ENCODE measurements at regions not wholly inside any gene's neighbourhood (a gene's known extent, or its start where the extent isn't known, plus 50 kb on each side); places are given as distances from the start of the nearest gene placed in this dataset.

DNA sequence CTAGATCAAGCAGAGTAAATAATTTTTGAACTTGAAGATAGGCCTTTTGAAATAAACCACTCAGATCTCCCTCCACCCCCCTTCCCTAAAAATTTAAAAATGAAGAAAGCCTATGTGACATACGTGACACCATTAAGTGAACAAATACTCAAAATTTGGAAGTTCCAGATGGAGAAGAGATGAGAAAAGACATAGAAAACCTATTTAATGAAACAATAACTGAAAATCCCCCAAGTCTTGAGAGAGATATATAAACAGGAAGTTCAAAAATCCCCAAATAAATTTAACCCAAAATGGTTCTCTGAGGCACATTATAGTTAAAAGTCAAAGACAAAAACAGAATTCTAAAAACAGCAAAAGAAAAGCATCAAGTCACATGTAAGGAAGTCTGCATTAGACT lies 428.6 kb downstream of the PSAT1 start:
- DNase-seq (ENCODE audit: low spot score) = no peak

DNA sequence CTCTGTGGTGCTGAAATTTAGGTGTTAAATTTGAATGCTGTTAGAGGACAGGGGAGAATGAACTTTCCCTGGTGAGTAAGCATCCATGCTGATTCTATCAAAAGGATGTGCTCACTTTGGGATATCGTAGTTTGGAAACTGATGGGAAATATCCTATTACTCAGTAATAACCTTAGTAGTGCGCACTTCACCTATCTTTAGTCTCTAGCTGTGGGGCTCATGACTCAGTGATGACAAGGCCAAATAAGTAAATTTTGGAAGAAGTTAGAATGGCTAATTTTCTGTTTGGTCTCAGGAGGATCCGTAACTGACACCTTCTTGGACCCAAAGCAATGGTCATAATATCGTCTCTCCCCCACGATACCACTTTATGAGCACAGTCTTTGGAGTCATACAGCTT lies 448.4 kb downstream of the PSAT1 start:
- no peak for DNase-seq (ENCODE audit: low spot score)

DNA sequence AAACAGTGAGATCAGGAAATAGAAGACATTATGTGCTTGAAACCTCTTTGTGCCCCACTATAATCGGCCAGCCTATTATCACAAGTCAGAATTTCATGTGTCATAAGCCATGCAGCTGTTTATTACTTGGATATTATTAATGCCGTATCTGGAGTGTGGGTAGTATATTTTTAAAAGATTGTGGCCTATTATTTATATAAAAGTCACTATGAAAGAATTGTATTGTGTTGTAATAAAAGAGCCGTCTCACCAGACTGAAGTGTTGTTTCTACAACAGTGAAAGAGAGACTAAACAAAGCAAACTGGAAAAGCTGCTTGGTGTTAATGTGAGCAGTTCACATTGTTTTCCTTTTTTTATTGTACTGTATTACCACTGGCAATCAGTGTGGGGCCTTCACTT lies 449.1 kb downstream of the PSAT1 start:
- DNase-seq (ENCODE audit: low spot score) = no peak

DNA sequence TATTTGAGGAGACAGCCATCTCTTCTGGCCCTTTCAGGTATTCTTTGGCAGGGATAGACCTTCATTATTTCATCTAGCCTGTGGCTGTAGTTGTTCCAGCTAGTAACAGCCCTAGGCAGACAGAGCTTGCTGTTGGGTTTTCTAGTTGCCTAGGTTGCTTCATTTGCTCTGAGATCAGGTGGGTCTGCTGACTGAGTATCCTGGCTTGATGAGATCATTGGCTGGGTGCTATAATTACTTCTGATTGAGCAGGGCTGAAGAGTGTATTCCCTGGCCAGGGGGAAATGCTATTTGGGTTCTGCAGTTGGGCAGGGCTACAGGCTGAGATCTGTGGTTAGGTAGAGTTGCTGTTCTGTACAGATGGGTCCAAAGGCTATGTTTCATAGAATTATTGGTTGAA lies 456.1 kb downstream of the PSAT1 start:
- no peak for DNase-seq (ENCODE audit: low spot score)

DNA sequence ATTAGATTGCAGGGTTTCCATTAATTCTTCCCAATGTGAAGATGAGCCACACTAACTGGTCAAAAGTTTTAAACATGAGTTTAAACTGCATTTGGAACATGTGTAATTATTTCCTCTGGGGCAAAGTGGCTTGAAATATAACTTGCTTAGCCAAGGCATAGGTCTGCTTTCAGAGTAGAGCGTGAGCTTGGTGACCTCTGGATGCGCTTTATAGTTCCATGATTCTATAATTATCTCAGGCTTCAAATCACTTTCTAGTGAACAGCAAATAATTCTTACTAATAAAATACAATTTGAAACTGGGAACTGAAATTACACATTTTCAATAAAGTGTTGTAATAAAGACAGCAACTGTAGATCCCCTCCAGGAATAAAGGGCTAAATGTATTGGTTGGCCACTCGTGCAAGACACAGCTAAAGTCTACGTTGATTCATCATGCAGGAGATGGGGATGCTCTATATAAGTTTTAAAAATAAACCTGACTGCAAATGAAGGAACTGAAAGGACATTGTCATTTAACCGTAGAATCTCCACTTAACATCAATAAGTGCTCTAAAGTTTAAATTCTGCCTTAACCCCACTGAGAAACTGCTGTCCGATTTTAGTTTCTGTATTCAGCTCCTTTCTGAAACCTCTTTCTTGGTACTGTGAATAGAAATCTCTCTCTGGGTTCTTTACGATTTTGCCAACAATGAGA lies 460.0 kb downstream of the PSAT1 start:
- DNase-seq (ENCODE audit: low spot score) = no peak

DNA sequence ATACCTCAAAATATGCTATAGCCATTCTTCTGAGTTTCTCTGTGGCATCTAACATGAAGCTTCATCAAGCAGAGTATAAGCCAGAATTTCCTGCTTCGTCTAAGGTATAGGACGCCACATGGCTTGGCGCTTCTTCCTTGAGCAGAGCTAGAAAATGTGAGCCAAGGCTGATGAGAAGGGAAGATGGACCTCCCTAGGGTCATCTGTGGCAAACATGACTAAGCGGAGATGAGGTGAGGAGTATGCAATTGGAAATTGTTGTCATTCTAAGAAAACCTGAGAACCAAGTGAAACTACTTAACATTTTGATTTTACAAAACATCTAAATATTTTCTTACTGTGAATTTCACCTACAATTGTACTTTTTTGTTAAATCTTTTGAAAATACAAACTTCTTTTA lies 466.5 kb downstream of the PSAT1 start:
- DNase-seq (ENCODE audit: low spot score) = no peak

DNA sequence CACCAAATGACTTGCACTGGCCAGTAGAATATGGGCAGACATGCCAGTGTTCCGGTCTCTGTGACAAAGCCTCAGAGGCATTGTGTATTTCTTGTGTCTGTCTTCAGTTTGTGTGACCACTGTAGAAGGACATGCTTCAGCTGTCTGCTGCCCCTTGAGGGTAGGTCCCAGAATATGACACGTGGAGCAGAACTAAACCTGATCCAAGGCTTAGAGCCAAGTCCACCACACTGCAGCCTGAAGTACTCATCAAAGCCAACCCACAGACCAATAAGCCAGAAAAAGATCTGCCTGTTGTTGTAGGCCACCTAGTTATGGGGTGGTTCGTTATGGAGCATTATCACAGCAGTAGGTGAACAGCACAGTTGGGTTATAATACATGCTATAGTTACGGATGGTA lies 468.9 kb downstream of the PSAT1 start:
- no peak for DNase-seq (ENCODE audit: low spot score)

DNA sequence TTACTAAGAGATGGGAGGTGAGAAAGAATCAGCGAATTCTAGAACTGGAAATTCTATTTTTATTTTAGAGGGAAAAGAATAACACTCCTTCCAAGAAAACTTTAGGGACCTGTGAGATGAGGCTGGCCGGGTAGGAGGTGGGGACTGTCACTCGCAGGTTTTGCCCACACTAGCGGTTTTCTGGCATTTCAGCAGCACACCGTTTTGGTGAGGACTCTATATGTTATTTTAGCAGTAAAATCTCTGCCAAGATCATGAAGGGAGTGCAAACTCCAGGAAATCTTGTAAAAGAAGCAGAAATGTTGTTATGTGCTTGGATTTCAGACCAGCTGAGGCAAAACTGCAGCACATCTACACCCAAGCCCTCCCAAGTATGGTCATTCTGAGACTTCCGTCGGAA lies 470.6 kb downstream of the PSAT1 start:
- DNase-seq (ENCODE audit: low spot score) = no peak

DNA sequence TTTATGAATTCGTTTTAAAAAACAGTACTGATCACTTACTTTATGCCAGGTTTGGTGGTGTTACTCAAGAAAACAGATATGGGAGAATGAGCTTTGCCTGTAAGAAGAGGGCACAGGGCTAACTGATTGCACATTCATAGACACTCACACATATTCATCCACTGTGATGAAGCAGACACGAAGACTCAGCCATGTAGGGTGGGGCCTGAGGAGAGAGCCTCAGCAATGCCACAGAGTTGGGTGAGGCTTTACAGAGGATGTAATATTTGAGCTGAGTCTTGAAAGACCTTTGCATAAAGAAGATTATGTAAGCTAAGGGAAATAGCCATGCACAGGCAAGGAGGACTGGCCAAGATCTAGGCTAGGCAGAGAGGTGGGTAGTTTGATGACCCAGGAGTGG lies 472.8 kb downstream of the PSAT1 start:
- DNase-seq (ENCODE audit: low spot score) = no peak

DNA sequence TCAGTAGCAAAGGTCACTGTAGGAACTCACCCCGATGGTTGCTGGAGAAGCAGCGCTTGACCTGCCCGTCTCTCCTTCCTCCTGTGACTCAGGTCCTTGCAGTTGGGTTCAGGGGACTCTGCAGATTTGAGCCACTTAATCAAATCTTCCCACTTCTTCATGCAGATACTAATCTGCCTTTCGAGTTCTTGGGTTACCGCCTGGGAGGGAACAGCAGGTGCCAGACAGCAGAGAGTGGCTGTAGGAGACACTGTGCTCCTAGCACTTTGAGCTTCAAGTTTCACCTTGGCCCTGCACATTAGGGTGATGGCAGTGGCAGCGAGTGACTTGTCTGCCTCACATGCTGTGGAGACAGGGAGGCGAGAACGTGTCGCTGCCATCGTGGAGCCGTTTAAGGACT lies 478.3 kb downstream of the PSAT1 start:
- DNase-seq (ENCODE audit: low spot score) = no peak

DNA sequence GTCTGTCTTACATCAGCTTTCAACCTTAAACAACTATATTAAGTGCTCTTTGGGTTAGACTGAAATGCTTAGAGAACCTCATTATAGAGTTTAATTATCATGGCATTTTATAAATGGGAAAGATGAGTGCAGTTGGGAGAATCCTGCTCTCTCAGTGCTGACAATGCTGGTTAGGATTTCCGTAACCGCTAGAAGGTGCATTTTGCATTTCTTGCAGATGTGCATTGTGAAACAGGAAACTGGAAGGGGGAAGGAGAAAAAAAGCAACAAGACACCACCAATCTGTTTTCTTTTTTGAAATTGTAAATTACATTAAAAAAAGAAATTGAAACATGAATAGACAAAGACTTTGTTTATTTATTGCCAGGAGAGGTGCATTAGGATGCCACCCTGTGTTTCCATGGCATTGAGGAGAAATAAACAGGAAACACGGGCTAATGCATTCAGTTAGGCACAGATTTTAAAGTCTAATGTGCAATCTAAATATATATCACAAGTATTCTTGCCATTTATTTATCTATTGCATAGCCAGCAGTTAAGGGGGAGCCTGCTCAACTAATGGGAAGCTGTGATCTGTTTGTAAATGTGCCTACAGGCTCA lies 478.9 kb downstream of the PSAT1 start:
- no peak for DNase-seq (ENCODE audit: low spot score)

DNA sequence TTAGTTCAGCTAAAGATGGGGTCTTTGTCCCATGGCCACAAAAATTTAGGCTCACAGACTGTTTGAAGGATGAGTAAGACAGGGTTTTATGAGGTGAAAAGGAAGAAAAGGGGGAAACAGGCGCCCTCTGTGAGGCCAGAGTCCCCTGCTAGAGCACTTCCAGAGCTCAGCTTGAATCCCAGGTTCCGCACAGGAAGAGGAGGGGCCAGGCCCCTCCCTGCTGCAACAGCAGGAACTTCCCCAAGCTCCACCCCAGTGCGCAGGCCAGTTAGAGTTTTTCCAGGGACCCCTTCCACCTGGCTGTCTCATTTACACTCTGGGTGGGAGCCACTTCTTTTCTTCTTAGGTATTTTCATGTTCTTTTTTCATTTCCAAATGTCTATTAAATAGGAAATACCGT lies 480.8 kb downstream of the PSAT1 start:
- DNase-seq (ENCODE audit: low spot score) = no peak

DNA sequence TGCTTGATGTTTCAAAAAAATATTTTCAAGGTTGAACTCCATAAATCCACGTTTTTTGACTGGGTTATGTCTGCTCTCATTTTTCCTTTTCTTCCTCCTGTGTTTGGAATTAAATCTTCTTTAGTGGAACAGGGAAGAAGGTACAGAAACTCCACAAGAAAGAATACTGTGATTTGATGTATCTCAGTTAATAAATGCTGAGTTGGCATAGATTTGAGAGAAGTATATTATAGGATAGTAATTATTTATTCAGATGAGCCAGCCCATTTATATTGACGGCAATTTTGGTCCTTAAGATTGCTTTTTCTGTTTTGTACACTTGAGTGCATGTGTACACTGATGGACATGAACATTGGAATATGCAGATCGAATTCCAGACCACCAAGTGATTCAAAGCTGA lies 481.4 kb downstream of the PSAT1 start:
- no peak for DNase-seq (ENCODE audit: low spot score)

DNA sequence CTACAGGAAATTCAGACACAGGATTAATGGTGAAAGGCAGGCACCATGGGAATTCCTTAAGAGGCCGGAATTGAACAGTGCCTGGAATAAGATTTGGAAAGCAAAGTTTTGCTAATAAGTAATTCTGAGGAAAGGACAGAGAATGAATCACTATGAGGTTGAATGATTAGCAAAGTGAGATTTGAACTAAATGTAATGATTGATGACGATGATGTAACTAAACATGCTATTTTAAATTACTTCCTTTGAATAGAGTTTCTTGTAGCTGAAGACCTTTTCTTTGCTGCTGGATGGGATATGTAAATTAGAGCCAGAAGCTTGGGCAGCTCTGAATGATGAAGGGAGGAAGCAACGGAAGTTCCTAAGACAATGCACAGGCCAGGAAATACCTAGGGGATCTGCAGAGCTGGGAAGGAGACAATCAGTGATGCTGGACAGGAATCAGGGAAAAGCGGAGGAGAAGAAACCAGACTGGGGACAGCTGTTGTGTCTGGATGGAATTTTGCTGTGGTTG lies 482.0 kb downstream of the PSAT1 start:
- DNase-seq (ENCODE audit: low spot score) = no peak

DNA sequence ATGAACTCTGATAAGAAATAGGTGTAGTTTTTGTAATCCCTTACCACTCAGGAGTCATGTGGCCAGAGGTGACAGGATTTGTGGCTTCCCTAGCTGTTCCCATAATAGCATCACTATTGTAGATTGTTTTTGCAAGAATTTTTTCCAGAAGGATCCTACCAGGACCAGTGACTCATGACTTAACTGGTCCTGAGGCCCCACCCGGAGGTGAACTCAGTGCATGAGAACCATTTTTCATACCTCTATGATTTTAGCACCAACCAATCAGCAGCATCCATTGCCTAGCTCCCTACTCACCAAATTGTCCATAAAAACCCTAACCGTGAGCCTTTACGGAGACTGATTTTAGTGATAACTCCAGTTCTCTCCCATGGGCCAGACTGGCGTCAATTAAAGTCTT lies 484.8 kb downstream of the PSAT1 start:
- DNase-seq (ENCODE audit: low spot score) = no peak

DNA sequence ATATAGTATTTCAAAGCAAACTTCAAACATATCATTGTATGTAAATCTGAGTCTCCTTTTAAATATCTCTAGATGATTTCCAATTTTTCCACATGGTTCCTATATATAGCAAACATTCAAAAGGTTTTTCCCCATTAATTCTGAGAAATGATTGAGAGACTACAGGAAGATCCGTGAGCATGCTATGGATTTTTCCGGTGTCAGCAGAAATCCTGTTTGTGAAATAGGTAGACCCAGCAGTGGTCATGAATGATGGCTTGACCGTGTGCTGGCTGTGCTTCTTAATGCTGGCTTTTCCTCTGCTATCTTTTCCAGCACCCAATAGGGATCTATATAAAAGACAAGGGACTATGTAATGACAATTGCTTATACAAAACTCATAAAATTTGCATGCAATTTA lies 485.3 kb downstream of the PSAT1 start:
- no peak for DNase-seq (ENCODE audit: low spot score)

DNA sequence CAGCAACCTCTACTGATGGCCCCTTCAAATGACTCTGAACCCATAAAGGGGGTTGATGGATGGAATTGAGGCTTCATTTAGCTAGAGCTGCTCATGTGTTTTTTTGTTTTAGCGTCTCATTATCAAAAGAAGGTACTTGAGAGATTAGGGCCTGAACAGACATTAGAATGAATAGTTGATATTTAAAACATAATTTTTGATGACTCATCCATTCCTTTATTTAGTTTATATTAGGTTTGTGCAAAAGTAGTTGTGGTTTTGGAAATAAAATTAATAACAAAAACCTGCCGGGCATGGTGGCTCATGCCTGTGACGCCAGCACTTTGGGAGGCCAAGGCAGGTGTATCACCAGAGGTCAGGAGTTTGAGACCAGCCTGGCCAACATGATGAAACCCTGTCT lies 485.9 kb downstream of the PSAT1 start:
- DNase-seq (ENCODE audit: low spot score) = no peak

DNA sequence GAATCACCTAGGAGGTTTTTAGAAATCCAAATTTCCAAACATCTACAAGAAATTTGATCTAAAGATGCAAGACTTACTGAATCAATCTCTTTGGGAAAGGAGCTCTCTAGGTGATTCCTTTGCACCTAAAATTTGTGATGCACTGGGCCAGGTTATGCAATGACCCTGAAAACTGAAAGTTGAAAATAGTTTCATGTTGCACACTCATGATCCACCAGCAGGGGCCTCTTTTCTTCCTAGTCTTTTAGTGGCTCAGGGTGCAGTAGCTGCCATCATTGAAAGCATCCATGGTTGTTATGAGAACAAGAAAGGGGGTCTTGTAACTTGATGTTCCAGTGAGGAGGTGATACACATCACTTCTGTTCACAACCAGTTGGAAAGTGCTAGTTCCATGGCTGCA lies 486.8 kb downstream of the PSAT1 start:
- DNase-seq (ENCODE audit: low spot score) = no peak

DNA sequence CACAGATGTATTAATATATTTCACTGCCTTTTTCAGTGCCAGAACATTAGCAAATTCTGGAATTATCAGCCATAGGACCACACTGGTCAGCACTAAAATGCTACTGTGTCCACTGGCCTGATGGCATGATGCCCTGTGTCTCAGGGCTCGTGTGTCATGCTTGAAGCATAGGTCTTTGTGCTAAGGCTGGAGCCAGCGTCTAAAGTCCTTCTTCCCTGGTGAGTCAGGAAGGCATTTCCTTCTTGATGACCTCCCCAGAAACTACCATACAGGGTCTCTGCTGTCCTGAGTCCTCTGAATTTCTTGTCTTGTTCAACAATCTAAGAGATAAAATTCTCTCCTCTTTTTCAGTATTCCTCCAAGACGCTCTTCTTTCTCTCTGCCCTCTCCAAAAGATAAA lies 489.9 kb downstream of the PSAT1 start:
- DNase-seq (ENCODE audit: low spot score) = no peak

DNA sequence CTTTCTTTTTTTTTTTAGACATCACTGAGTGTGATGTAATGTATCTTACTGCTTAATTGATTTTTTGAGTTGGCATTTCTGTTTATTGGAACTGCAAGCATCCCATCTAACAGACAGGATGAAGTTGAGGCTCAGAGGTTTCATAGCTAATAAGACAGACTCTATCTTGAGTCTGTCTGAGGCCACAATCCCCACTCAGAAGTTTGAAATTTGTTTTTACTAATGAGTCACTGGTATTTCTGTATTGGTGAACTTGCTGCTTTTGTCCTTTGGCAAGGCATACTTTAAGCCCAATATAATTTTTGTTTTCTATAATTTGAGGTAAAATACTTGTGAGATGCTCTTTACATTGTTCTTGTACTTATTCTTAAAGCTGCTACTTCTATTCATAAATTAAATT lies 491.2 kb downstream of the PSAT1 start:
- no peak for DNase-seq (ENCODE audit: low spot score)

DNA sequence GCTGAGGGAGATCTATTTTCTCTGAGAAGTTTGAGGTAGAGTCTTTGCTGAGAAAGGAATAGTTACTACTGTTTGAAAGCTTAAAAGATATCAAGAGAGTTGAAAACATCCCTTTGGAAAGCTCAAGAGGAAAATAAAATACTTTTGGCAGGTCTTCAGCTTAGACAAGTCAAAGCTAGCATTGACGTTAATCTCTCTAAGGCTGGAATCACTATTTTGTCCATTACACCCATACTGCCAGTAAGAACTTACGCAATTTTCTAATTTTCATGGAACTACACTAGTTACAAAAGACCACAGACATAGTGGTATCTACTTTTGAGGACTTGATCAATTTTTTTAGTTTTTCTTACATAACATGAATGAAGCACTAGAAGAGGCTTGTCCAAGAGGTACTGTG lies 494.9 kb downstream of the PSAT1 start:
- DNase-seq (ENCODE audit: low spot score) = no peak

DNA sequence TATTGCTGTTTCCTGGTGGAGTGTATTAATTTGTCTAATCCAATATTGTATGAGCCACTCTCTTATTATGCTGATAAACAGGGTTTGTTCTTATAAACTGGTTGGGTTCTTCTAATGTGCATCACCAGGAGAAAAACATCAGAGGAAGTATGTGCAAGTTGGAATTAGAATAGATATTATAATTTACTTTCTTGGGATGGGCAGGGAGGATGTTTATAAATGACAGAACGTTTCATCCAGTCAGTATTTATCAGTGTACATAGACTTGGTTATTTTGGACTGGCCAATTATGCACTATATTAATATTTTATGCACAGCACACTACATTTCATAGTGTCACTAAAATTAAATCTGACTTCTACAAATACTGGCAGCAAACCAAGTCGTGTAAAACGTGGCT lies 495.8 kb downstream of the PSAT1 start:
- DNase-seq (ENCODE audit: low spot score) = no peak

DNA sequence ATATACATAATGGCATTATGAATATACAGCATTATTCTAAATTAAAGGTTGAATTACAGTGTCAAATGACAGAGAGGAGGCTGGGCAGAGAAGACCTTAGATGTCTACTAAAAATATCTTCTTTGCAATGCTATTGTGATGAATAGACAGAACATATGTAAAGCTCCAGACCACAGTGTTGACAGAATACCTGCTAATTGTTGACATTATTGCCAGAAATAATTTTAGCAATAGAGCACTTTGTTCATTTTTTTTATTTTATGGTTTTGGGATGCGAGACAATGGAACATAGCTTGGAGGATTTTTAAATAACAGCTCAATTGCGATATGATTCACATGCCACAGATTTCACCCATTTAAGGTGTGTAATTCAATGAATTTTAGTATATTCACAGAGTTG lies 508.8 kb downstream of the PSAT1 start:
- no peak for DNase-seq (ENCODE audit: low spot score)

DNA sequence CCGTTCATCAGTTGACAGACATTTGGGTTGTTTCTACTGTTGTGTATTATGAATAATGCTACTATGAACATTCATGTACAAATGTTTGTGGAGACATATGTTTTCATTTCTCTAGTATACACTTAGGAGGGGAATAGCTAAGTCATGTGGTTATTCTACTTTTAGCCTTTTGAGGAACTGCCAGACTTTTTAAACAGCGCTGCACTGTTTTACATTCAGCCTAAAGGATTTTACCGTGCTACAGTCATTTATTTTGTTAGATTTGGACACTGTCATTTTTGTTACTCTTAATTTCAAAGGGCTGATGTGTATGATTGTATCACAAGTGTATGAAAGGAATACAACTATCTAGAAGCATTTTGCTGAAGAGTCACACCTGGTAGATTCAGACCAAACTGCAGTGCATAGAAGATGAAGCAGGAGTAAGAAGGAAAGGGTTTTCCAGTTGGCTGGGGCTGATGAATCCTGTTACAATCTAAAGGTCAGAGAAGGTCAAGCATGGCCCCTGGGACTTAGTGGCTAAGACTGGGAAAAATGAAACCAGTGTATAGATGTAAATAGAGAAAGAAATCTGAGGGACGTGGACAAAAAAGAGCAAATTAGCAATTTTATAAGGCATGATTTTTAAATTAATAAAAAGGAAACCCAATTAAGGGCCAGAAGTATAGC lies 509.7 kb downstream of the PSAT1 start:
- DNase-seq (ENCODE audit: low spot score) = no peak

Measured in hematopoietic multipotent progenitor cell treated with erythropoietin and hydrocortisone succinate and interleukin-3 and kit ligand, for 17 days (in vitro differentiated cells).